ENCODE measurements at regions not wholly inside any gene's neighbourhood (a gene's known extent, or its start where the extent isn't known, plus 50 kb on each side); places are given as distances from the start of the nearest gene placed in this dataset.

- TF ChIP-seq CTCF (IDR thresholded peaks at IDR 0.05): no peak
- no peak for TF ChIP-seq POLR2A (IDR thresholded peaks at IDR 0.05)
These were observed 573.3 kb downstream of the PTPRU start for GRCh38 chr1:29809446-29810120.

Data from thyroid gland (tissue), 4 donors.